ENCODE measurements at regions not wholly inside any gene's neighbourhood (a gene's known extent, or its start where the extent isn't known, plus 50 kb on each side); places are given as distances from the start of the nearest gene placed in this dataset.

GRCh38 chr10:78489034-78489433, 455.4 kb downstream of the RPS24 start:
- TF ChIP-seq, protein P1, sequence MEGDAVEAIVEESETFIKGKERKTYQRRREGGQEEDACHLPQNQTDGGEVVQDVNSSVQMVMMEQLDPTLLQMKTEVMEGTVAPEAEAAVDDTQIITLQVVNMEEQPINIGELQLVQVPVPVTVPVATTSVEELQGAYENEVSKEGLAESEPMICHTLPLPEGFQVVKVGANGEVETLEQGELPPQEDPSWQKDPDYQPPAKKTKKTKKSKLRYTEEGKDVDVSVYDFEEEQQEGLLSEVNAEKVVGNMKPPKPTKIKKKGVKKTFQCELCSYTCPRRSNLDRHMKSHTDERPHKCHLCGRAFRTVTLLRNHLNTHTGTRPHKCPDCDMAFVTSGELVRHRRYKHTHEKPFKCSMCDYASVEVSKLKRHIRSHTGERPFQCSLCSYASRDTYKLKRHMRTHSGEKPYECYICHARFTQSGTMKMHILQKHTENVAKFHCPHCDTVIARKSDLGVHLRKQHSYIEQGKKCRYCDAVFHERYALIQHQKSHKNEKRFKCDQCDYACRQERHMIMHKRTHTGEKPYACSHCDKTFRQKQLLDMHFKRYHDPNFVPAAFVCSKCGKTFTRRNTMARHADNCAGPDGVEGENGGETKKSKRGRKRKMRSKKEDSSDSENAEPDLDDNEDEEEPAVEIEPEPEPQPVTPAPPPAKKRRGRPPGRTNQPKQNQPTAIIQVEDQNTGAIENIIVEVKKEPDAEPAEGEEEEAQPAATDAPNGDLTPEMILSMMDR (IDR thresholded peaks at IDR 0.05; ENCODE audit: insufficient read depth, low read length, poor library complexity, severe bottlenecking): no peak
- Histone ChIP-seq H3K4me3 (ENCODE audit: low read depth, low read length) (no peak overlapping the region), H3K27me3 (ENCODE audit: control insufficient read depth, insufficient read depth, low read length) (no peaks in the 10 kb centered on the region), H3K36me3 (ENCODE audit: control insufficient read depth, insufficient read depth, low read length) (no peaks in the 10 kb centered on the region)
- no peak for DNase-seq (ENCODE audit: low read depth)

- no peak overlapping the region for H3K4me3 ChIP-seq (ENCODE audit: low read depth, low read length)
- TF ChIP-seq, protein P1 (IDR thresholded peaks at IDR 0.05; ENCODE audit: insufficient read depth, low read length, poor library complexity, severe bottlenecking): no peak
These were observed 458.1 kb downstream of the RPS24 start for GRCh38 chr10:78491812-78492211.

GRCh38 chr10:78492424-78492823, 458.8 kb downstream of the RPS24 start:
- H3K4me3 ChIP-seq (ENCODE audit: low read depth, low read length): no peak overlapping the region
- H3K27me3 ChIP-seq (ENCODE audit: control insufficient read depth, insufficient read depth, low read length): no peaks in the 10 kb centered on the region
- TF ChIP-seq, protein P1 (IDR thresholded peaks at IDR 0.05; ENCODE audit: insufficient read depth, low read length, poor library complexity, severe bottlenecking): no peak

More at GRCh38 chr10:78491812-78492211, 458.1 kb downstream of the RPS24 start:
- no peak for DNase-seq (ENCODE audit: low read depth)
- no peaks in the 10 kb centered on the region for H3K27me3 ChIP-seq (ENCODE audit: control insufficient read depth, insufficient read depth, low read length)
- H3K36me3 ChIP-seq (ENCODE audit: control insufficient read depth, insufficient read depth, low read length): no peaks in the 10 kb centered on the region

DNA sequence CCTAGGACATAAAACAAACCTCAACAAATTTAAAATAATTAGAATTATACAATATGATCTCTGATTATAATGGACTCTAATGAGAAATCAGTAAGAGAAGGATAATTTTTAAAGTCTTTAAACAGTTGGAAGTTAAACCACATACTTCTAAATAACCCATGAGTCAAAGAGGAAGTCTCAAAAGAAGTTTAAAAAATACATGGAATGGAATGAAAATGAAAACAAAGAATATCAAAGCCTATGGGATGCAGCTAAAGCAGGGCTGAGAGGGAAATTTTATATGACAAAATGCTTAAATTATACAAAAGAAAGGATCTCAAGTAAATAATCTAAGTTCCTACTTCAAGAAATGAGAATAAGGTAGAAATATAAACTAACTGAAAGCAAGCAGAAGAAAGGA, 460.5 kb downstream of the RPS24 start:
- Histone ChIP-seq H3K4me3 (ENCODE audit: low read depth, low read length) (no peak overlapping the region), H3K36me3 (ENCODE audit: control insufficient read depth, insufficient read depth, low read length) (no peaks in the 10 kb centered on the region), H3K27me3 (ENCODE audit: control insufficient read depth, insufficient read depth, low read length) (no peaks in the 10 kb centered on the region)
- TF ChIP-seq, protein P1 (IDR thresholded peaks at IDR 0.05; ENCODE audit: insufficient read depth, low read length, poor library complexity, severe bottlenecking): no peak
- DNase-seq (ENCODE audit: low read depth): no peak

More at GRCh38 chr10:78492424-78492823, 458.8 kb downstream of the RPS24 start:
- H3K36me3 ChIP-seq (ENCODE audit: control insufficient read depth, insufficient read depth, low read length): no peaks in the 10 kb centered on the region
- no peak for DNase-seq (ENCODE audit: low read depth)

DNA sequence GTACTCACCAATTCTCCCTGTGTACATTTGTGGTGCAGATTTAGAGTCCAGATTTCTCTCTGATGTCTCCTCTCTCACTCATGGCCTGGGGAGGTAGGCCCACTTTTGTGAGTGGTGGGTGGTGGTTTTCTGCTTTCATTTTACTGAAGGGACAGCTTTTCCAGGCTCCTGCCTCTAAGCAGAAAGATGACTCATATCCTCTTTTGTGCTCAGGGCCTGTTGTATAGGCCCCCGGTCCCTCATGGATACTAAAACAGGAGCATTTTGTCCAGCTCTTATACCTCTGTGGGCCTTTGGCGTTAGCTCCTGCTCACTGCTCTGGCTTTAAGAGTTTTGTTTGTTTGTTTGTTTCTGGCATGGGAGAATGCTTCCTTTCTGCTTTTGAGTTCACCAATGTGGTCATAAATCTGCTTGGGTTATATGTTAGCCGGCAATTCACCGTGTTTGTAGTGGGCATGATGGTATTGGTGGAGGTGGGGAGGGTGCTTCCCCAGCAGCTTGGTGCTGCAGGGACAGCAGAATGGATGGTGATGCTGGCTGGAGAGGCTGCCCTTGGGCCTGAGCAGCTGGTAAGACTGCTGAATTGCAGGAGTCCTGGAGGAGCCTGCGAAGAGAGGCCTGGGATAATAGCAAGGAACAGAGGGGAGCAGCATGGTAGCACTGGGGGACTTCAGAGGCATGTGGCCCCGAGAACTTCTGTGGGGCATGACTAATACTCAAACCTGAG, 468.7 kb downstream of the RPS24 start:
- Histone ChIP-seq H3K27me3 (ENCODE audit: control insufficient read depth, insufficient read depth, low read length) (no peaks in the 10 kb centered on the region), H3K4me3 (ENCODE audit: low read depth, low read length) (no peak overlapping the region), H3K36me3 (ENCODE audit: control insufficient read depth, insufficient read depth, low read length) (no peaks in the 10 kb centered on the region)
- DNase-seq (ENCODE audit: low read depth): peak; percentile 16
- TF ChIP-seq, protein P1 (IDR thresholded peaks at IDR 0.05; ENCODE audit: insufficient read depth, low read length, poor library complexity, severe bottlenecking): no peak

GRCh38 chr10:78504181-78504580, 470.5 kb downstream of the RPS24 start:
- Histone ChIP-seq H3K36me3 (ENCODE audit: control insufficient read depth, insufficient read depth, low read length) (no peaks in the 10 kb centered on the region), H3K27me3 (ENCODE audit: control insufficient read depth, insufficient read depth, low read length) (no peaks in the 10 kb centered on the region), H3K4me3 (ENCODE audit: low read depth, low read length) (no peak overlapping the region)
- TF ChIP-seq, protein P1 (IDR thresholded peaks at IDR 0.05; ENCODE audit: insufficient read depth, low read length, poor library complexity, severe bottlenecking): no peak
- no peak for DNase-seq (ENCODE audit: low read depth)
